ENCODE measurements at regions not wholly inside any gene's neighbourhood (a gene's known extent, or its start where the extent isn't known, plus 50 kb on each side); places are given as distances from the start of the nearest gene placed in this dataset.
"Not testable (repeated sequence)": the region's sequence is repeated elsewhere in the genome, so short reads cannot be mapped to it uniquely, and the experiment has no call there.

GRCh38 chr7:66459783-66460413 lies 168.8 kb upstream of the KCTD7 start:
- H3K4me3 ChIP-seq (ENCODE audit: low read length); H3K4me3 Mint-ChIP-seq; intact Hi-C loops (cut with micrococcal nuclease); H3K27ac ChIP-seq (ENCODE audit: low read length); ATAC-seq; H3K27me3 ChIP-seq (ENCODE audit: control insufficient read depth, insufficient read depth, low read length); H3K4me1 ChIP-seq (ENCODE audit: control insufficient read depth, insufficient read depth, low read length); H3K9me3 ChIP-seq (ENCODE audit: control insufficient read depth, insufficient read depth, low read length); DNase-seq; H3K36me3 ChIP-seq (ENCODE audit: control insufficient read depth, insufficient read depth, low read length); H3K36me3 Mint-ChIP-seq; H3K9me3 Mint-ChIP-seq; H3K27me3 Mint-ChIP-seq (ENCODE audit: low read depth in 2 of 2): not testable (repeated sequence)
- Mint-ChIP-seq H3K4me1 (peaks cover 4 to 20% of the 10 kb centered on the region in 2 donors), H3K27ac (peak overlapping the region in 1 of 2 donors; percentile 47)
- WGBS (ENCODE audit: insufficient coverage), result 98% methylated on average over 4 of the region's 5 CpGs

GRCh38 chr7:66460921-66461361 lies 167.7 kb upstream of the KCTD7 start:
- Mint-ChIP-seq H3K9me3 (peaks cover 2 to 4% of the 10 kb centered on the region in 2 donors), H3K27me3 (ENCODE audit: low read depth in 2 of 2) (no peaks in the 10 kb centered on the region), H3K36me3 (no peaks in the 10 kb centered on the region), H3K27ac (peak overlapping the region in 1 of 2 donors; percentile 47), H3K4me3 (no peak overlapping the region), H3K4me1 (peaks cover 6 to 23% of the 10 kb centered on the region in 2 donors)
- Histone ChIP-seq H3K36me3 (ENCODE audit: control insufficient read depth, insufficient read depth, low read length) (no peaks in the 10 kb centered on the region), H3K27me3 (ENCODE audit: control insufficient read depth, insufficient read depth, low read length) (no peaks in the 10 kb centered on the region), H3K27ac (ENCODE audit: low read length) (no peak overlapping the region), H3K4me3 (ENCODE audit: low read length) (no peak overlapping the region), H3K4me1 (ENCODE audit: control insufficient read depth, insufficient read depth, low read length) (no peaks in the 10 kb centered on the region), H3K9me3 (ENCODE audit: control insufficient read depth, insufficient read depth, low read length) (no peaks in the 10 kb centered on the region)
- intact Hi-C loops (cut with micrococcal nuclease), result no loop called here
- no peak for TF ChIP-seq CTCF (IDR thresholded peaks at IDR 0.05)
- DNase-seq, result no peak
- whole genome bisulfite sequencing (ENCODE audit: insufficient coverage), result 0% methylated on average over 1 of the region's 3 CpGs
- no peak for ATAC-seq

DNA sequence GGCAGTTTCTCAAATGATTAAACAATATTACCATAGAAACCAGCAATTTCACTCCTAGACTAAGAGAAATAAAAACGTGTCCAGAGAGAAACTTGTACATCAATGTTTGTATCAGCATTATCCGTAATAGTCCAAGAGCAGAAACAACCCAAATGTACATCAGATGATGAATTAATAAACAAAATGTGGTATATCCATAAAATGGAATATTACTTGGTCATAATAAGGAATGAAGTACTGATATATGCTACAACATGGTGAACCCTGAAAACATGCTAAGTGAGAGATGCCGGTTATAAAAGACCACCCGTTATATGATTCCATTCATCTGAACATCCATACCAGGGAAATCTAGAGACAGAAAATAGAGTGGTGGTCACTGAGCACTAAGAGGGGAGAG lies 167.3 kb upstream of the KCTD7 start:
- H3K4me1 ChIP-seq (ENCODE audit: control insufficient read depth, insufficient read depth, low read length); H3K9me3 Mint-ChIP-seq; H3K27ac ChIP-seq (ENCODE audit: low read length); H3K27me3 Mint-ChIP-seq (ENCODE audit: low read depth in 2 of 2); ATAC-seq; intact Hi-C loops (cut with micrococcal nuclease); DNase-seq; H3K36me3 ChIP-seq (ENCODE audit: control insufficient read depth, insufficient read depth, low read length); H3K27ac Mint-ChIP-seq; H3K4me3 ChIP-seq (ENCODE audit: low read length); H3K27me3 ChIP-seq (ENCODE audit: control insufficient read depth, insufficient read depth, low read length); H3K9me3 ChIP-seq (ENCODE audit: control insufficient read depth, insufficient read depth, low read length); H3K36me3 Mint-ChIP-seq; H3K4me3 Mint-ChIP-seq: not testable (repeated sequence)
- peaks cover 6 to 25% of the 10 kb centered on the region in 2 donors for H3K4me1 Mint-ChIP-seq
- no CpG with 5 or more reads among the region's 4 CpGs for WGBS (ENCODE audit: insufficient coverage)

GRCh38 chr7:66462831-66463230 lies 165.8 kb upstream of the KCTD7 start:
- H3K27ac Mint-ChIP-seq; intact Hi-C loops (cut with micrococcal nuclease): not testable (repeated sequence)
- 96% methylated on average over 4 of the region's 4 CpGs for WGBS (ENCODE audit: insufficient coverage)

DNA sequence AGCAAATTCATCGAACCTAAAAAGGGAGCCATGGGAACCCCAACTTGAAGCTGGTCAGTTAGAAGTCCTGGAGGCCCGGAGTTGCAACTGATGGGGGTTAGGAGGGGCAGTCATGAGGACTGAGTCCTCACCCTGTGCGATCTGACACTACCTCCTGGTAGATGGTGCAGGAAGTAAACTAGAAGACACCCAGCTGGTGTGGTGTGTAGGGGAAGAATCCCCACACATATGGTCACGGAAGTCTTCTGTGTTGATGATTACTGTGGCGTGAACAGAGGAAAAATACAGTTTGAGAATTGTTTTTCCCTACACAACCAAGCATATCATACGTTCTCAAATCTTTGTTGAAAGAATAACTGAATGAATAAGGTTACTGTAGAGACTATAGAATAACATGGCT lies 164.6 kb upstream of the KCTD7 start:
- Histone ChIP-seq H3K36me3 (ENCODE audit: control insufficient read depth, insufficient read depth, low read length) (no peaks in the 10 kb centered on the region), H3K4me3 (ENCODE audit: low read length) (no peak overlapping the region), H3K4me1 (ENCODE audit: control insufficient read depth, insufficient read depth, low read length) (no peaks in the 10 kb centered on the region), H3K27me3 (ENCODE audit: control insufficient read depth, insufficient read depth, low read length) (no peaks in the 10 kb centered on the region), H3K9me3 (ENCODE audit: control insufficient read depth, insufficient read depth, low read length) (no peaks in the 10 kb centered on the region), H3K27ac (ENCODE audit: low read length) (no peak overlapping the region)
- intact Hi-C loops (cut with micrococcal nuclease), result no loop called here
- Mint-ChIP-seq H3K27me3 (ENCODE audit: low read depth in 2 of 2) (no peaks in the 10 kb centered on the region), H3K4me1 (peaks cover 6 to 20% of the 10 kb centered on the region in 2 donors), H3K27ac (no peak overlapping the region), H3K4me3 (no peak overlapping the region), H3K36me3 (no peaks in the 10 kb centered on the region), H3K9me3 (peaks cover 2 to 4% of the 10 kb centered on the region in 2 donors)
- ATAC-seq, result no peak
- no peak for DNase-seq
- TF ChIP-seq CTCF (IDR thresholded peaks at IDR 0.05), result no peak
- WGBS (ENCODE audit: insufficient coverage), result 84% methylated on average over 3 of the region's 6 CpGs

More at GRCh38 chr7:66462831-66463230, 165.8 kb upstream of the KCTD7 start:
- H3K4me1 ChIP-seq (ENCODE audit: control insufficient read depth, insufficient read depth, low read length); H3K27me3 ChIP-seq (ENCODE audit: control insufficient read depth, insufficient read depth, low read length); H3K36me3 Mint-ChIP-seq; H3K9me3 ChIP-seq (ENCODE audit: control insufficient read depth, insufficient read depth, low read length); ATAC-seq; H3K4me3 Mint-ChIP-seq; H3K27ac ChIP-seq (ENCODE audit: low read length); H3K36me3 ChIP-seq (ENCODE audit: control insufficient read depth, insufficient read depth, low read length); H3K4me3 ChIP-seq (ENCODE audit: low read length); H3K27me3 Mint-ChIP-seq (ENCODE audit: low read depth in 2 of 2); H3K9me3 Mint-ChIP-seq; DNase-seq: not testable (repeated sequence)
- H3K4me1 Mint-ChIP-seq, result peaks cover 6 to 25% of the 10 kb centered on the region in 2 donors
